Suppressor macrophage treated with lipopolysaccharide for 4 hours (primary cell): ENCODE measurements at regions not wholly inside any gene's neighbourhood (a gene's known extent, or its start where the extent isn't known, plus 50 kb on each side); places are given as distances from the start of the nearest gene placed in this dataset.
A peak's percentile ranks its signal among the peaks of the same experiment; 100 is the strongest.

Experiments used
- DNase-seq: peaks from one replicate; pipeline ENCODE4 v3.0.0-alpha.2; 2020

DNA sequence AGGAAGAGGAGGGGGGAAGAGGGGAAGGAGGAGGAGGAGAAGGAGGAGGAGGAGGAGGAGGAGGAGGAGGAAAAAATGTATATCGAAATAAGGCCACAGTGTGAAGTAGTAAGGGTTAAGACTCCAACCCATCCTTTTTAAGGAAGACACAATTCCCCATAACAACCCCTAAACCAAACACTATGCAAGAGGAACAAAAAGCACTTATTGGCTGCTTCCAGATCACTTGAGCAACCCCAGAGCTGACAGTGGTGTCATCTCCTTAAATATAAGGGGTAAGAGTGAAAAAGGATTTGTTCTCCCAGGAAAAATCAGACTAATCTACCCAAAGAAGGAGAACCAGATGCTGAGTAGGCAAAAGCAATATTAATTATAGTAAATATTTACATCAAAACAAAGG lies 169.1 kb upstream of the SASH1 start:
- DNase-seq = no peak

DNA sequence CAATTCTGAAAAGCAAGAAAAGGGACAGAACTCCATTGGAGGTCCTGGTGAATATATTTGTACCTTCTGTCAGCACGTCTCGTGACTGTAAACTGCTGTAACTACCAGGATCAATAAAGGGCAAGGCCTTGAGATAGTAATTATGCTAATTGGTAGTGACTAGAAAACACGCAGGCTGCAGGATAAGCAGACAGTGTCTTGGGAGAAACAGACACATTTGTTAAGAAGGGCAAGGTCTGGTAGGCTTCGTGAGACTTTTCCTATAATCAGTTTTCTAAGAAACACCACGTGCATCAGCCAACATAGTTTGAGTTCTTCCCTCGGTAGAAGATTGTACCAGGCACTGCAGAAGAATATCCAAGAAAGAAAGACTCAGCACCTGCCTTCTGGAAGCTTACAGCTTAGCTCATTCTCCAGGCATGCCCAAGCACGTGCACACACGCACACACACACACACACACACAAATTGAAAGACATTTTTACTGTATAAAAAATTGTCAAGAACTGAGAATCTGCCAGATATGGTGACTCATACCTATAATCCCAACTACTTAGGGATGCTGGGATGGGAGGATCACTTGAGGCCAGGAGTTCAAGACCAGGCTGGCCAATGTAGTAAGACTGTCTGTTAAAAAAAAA lies 167.0 kb upstream of the SASH1 start:
- DNase-seq = no peak

DNA sequence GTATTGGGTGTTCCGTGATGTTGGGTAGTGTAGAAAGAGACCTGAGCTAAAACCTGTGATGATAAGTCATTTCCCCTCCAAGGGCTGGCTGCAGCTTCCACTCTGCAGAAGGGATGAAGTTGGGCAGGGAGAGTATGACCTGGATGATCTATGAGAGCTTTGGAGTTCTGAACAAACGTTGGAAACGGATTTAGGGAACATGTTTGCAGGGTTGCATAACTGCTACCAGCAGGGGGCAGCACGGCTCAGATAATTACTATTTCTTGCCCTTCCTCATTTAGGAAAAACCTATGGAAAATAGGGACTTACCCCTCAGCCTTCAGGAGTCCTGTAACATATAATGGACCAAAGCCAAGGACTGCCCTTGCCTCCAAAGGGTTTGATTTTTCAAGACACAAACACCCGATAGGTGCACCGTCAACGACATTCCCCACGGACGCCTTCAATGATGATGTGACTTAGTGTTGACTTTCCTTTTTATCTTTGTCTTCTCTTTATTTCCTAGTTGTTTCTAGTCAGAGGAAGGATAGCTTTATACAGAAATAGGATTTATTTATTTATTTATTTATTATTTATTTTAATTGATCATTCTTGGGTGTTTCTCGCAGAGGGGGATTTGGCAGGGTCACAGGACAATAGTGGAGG lies 164.9 kb upstream of the SASH1 start:
- DNase-seq = peak; percentile 74

DNA sequence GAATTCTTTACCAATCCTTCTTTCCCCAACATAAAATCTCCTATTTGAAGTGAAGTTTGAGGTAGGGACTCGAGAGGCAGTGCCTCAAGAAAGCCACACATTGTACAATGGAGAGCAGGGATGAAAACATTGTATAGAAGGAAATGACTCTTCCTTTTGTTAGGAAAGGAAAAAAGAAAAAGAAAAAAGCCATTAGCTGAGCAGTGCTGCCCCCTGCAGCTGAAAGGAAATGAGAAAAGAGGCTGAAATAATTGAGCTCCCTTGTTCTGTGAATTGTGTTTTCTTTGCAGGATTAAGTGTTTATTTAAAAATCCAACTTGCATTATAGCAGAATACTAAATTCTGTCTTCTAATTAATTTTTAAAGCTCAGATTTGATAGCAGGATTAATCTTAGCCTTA lies 162.9 kb upstream of the SASH1 start:
- peak; percentile 15 for DNase-seq

DNA sequence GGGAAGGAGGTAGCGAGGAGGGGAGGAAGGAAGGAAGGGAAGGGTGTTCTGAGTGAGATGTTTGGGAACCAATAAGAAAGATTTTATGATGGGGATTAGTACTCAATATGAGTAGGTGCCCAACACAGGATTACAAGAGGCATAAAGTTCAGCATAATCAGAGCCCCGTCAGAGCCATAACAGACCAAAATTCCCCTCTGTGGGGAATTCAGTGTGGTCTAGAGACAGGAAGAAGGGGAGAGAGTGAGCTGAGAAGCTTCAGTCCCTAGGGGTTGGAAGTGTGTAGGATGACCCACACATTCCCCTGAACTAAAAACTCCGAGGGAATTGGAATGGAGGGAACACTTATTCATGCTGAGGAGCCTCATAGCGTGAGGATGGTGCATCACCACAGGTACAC lies 160.3 kb upstream of the SASH1 start:
- no peak for DNase-seq

DNA sequence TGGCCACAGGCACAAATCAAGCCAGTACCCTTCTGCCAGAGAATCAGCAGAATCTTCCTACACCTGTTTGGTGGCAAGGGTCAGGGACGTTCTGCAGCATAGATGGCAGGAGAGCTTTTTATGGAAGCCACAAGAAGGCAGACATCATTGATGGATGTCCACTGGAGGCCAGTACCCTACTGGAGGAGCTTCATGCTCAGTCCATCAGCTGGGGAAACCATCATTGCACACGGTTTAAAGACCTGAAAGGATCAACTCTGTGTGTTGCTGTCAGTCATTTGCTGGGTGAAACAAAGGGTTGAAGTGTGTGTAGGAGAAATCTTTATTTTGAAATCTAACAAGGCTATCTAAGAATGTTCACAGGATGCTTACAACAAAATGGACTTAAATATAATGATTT lies 158.9 kb upstream of the SASH1 start:
- DNase-seq = no peak

DNA sequence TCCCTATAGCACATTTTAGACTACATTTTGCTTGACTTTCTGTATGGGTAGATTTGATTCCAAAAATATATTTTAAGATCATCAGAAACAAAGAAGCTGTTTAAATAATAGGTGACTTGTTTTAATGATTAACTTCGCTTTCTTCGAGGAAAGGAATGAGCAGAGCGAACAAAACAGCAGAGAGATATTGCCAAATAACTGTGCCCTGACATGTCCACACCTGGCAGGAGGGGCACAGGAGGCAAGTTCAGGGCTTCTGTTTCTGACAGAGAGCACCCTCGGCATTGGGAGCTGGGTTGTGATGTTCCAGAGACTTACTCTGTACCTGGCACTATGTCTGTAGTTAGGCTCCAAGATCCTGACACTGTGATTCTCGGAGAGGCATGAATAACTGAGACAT lies 155.7 kb upstream of the SASH1 start:
- DNase-seq = no peak

DNA sequence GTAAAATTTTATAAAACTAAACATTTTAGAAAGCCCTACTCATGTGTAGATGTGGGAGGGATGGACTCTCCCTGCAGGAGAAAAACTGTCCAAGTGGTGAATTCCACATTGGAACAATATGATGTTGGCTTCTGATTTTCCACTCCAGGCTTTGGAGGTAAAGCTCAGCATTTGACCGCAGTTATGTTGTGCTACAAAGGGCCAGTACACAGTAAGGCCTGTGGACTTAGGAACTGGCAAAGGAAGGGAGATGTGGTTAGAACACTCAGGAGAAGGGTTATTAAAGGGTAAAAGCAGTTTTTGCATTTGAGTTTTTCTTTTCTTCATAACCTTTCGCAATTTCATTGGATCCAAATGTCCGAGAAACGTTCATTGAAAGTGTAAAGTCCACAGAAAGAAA lies 150.3 kb upstream of the SASH1 start:
- DNase-seq = no peak

DNA sequence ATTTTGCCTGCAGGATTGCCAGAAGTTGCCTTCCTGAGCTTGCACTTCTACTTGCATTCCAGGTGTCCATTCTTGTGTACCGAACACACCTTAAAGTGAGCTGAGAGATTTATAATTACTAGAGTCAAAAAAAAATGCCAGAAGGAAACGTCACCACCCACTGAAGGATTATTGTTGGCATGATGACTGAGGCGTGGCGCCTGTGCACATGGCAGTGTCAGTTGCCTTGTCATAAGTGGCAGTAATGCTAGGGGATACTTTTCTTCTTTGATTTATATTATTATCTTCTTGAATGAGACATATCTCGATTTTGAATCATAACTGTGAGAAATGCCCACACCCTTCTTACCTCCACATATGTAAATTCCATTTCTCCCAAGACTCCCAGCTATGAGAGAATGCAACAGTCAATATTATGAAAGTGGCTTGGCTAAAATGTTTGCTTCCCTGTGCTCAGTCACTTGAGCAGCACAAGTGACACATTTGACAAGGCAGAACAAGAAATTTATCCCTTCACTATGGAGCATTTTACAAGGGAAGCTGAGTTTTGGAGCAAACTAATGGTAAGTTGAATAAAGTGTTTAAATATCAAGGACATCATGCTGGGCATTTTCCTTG lies 149.5 kb upstream of the SASH1 start:
- DNase-seq = no peak

DNA sequence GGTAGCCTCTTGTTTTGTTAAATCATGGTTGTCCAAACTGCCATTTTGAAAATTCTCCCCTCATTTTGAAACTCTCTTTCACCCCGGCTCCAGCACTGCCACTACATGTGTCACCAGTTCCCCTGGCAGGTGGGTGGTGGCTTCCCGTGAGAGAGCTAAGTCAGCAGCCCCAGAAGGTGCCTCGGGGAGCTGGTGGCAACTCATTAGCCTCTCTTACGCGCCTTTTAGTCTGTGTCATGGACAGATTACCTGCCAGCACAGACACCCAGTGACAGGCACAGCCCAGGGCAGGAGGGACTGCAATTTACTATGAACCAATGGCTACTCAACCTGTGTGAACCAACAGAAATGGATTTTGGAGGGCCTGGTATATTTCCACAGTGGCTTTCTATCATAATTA lies 147.1 kb upstream of the SASH1 start:
- DNase-seq = no peak

DNA sequence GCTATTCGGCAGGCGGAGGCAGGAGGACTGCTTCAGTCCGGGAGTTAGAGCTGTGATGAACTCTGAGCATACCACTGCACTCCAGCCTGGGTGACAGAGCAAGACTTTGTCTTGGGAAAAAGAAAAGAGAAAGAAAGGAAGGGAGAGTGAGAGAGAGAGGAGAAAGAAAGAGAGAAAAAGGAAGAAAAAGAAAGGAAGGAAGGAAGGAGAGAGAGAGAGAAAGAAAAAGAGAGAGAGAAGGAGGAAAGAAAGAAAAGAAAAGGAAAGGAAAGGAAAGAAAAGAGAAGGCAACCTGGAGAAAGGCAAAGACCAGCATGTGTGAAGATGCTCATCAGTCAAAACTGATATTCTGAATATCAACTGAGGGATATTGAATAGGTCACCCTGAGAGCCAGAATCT lies 143.1 kb upstream of the SASH1 start:
- DNase-seq = no peak

DNA sequence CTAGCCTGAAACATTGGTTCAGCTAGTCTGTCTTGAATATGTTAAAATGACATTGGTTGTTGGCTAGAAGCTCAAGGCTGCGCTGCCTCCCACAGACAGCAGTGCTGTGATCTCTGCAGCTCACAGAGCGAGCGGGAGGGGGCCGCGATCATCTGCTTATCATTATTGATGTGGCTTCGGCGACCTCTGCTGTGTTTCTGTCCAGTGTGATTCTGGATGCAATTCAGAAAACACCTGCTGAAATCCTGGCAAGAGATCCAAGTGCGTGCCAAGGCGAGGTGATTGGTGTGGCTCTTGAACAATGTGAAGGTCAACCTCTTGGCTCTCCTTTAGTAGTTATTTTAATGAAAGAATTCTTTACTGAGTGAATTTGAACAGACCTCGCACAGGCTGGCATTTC lies 142.3 kb upstream of the SASH1 start:
- no peak for DNase-seq

DNA sequence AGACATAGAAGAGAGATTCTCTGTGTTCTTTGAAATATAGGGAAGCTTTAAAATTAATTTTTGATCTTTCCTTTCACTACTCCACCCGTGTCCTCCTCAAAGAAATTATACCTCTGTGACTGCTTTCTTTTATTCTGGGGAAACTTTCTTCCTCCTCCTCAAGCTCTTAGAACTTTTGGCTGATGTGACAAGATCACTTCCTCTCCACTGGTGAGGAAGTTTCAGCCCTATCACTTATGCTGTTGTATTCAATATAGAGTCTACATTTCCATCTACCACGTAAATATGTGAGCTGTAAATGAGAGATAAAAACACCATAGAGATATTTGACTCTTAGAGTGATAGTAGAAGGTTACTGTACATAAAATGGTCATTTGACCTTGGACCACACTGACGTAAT lies 141.9 kb upstream of the SASH1 start:
- no peak for DNase-seq

DNA sequence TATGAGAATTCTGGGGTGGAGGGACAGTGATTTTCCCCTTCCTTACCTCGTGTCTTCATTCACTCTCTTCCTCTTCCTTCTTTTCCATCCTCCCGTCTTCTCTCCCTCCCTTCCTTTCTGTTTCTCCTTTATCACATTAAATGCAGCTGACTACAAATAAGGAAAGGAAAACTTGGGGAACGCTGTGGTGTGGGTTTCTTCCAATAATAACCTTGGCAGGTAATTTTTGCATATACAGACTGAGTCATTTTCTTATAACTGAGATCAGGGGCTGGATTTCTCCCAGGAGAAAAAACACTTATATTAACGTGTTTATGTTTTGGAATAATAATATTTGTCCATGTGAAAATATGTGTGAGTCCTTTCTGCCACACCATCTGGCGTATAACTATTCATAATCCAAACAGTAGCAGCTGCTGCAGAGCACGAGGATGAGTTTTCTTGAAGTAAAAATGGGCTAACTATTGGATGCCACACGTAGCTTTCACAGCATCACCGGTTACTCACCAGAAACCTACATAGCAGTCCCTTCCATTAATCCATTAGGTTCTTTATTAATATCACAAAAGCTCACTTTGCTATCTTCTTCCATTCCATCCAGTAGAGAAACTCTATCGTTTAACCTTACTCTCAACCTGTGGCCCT lies 139.2 kb upstream of the SASH1 start:
- DNase-seq = no peak

DNA sequence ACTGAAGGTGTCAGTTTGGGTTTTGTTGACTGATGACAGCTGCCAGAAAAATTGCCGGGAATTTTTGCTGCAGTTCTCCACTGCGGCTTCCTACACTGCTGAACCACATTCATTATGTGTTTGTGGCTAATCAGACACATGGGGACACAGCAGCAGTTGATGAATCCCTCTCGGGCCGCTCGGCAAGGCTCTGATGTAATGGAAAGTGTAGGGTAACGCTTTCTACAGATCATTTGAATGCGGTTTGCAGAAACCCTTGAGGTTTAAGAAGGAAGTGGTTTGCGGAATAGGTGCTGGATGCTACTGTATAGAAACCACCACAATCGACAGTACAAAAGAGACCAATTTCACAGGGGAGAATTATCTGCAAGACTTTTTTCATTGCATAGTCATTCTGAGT lies 138.7 kb upstream of the SASH1 start:
- peak; percentile 78 for DNase-seq

DNA sequence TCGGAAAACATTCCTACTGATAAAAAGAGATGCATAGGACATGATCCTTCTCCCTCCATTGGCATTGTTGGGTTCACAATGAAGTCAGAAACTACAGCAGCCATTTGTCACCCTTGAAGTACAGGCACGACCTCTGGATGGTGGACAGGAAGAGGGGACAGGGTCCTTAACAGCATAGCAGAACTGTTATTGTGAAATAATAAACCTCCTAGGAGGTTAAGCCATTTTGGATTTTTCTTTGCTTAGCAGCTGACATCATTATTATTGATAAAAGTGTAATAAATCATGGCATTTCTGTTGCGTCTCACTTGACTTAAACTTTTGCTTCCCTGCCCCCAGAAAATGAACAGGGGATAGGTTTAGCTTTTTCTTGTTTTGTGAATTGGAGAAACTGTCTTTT lies 134.3 kb upstream of the SASH1 start:
- DNase-seq = no peak

DNA sequence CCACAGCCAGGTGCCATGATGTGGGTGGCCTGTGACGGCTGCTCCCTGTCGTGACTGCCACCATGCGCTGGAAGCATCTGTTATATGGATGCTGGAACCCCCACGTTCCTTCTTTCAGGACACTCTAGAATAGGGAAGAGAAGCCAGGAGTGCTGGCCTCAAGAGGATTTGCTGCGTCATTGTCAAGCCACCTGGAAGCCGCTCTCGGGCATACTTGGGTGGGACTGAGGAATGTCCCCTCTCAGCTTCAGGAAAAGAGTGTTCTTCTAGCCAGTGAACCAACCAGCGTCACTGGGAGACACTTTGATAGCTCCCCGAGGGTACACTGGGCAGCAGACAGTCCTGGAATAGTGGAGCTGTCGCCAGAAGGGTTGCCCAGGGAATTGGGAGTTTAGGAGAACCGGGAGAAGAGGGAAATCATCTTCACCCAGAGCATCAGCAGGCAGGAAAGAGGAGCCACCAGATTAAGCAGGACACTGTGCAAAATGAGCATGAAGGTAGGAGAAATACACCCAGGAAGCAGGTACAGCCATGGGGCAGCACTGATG lies 130.8 kb upstream of the SASH1 start:
- DNase-seq = no peak

DNA sequence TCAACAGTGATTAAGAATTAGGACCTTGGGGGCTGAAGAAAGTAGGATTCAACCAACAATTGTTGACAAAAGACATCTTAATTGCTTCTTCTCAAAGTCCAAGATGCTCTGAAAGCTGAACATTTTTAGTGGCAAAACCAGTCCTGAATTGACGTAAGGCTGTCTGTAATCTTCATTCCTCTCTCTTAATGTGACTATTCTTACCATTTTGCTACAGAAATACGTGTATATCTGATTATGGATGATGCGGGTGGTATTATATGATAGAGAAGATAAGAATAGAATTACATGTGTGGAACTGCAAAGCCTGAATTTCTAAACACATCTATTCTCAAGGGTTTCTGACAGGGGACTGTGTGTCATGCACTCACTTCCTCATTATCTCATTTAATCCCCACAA lies 130.3 kb upstream of the SASH1 start:
- DNase-seq = no peak

DNA sequence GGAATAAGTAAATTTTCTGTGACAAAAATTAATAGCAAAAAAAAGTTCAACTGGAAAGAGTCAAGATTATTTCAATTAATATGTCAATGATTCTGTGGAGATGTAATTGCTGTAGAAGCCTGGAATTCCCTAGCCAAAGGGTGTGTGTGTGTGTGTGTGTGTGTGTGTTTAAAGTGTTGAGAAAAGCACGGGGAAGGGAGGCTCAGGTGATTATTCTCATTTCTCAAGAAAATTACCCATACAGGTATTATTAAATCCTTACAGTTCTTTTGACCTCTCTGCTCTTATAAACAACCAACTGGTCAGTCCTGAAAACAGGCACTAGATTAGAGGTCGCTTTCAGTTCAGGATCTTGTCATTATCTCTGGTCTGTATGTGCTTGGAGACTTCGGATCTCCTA lies 129.3 kb upstream of the SASH1 start:
- DNase-seq = no peak

DNA sequence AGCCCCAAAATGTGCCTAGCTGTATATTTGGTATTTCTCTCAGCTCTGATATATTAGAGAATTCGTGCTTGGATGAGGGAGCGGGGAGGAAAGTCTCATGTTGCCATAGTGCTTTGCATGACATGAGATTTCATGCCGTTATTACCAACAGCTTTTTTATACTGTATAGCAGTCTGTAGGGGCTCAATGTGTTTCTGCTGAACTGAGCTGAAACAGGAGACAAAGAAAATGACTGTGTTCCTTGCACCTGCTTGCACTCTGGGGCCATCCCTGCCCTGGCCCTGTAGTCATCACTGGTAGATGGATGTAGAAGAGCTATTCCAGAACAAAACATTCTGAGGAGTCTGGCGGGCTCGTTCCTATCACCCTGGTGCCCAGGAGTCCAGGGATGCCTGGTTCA lies 128.0 kb upstream of the SASH1 start:
- no peak for DNase-seq

DNA sequence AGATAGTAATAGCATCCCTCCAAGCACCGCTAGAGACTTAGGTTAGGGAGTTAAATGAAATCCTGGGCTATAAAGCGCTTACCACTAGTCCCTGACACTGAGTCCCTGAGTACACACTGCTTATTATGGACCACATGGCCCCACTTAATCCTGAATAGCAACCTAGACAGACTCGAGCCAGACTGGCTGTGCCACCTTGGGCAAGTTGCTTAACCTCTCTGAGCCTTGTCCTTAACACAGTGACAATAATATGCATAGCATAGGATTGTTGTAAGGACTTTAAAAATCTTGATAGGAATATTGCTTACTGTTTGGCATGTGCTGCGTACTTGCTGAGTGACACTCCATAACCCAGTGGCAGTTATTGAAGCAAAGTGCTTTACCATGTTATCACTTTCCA lies 125.6 kb upstream of the SASH1 start:
- no peak for DNase-seq

DNA sequence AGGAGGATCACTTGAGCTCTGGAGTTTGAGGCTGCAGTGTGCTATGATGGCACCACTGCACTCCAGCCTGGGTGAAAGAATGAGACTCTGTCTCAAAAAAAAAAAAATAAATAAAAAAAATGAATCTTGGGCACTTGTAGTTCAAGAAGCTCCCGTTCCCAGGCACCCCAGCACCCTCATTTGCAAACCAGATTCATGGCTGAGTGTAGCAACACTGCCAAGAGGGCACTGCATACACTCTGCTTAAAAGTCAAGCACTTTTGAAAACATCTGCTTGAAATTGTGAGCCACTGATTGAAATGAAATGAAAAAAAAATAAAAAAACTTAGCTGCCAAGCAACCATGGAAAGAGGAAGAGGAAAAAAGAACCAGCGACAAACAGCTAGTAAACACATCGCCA lies 124.7 kb upstream of the SASH1 start:
- no peak for DNase-seq

DNA sequence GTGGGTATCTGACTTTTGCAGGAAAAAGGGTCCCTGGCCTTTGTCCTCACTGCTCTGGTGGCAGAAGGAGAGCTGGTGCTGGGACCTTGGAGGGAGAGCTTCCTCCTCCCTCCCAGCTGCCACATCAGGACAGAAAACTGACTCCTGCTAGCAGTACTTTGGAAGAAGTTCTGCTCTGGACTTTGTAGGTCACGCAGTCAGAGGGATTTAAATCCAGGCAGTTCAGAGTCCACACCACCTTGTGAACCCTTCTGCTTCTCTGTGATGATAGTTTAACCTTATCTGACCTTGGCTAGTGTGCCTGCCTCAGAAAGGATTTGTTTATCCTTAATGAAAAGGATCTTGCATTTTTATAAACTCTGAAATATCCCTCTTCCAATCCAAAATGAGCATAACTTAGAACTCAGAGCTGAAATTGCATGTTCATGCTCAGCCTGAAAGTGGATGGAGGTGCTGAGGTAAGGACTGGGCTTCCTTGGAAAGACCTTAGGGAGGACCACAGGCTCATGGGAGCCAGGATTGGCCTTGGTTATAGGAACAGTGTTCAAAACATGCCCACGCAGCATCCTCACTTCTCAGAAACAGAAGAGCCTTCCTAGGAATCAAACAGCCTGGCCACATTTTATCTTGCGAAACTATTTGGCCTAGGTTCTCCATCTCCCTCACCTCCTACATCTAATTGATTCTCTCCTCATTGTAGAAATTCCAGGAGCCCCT lies 123.9 kb upstream of the SASH1 start:
- DNase-seq = no peak
